GM12875 (cell line): ENCODE measurements at regions not wholly inside any gene's neighbourhood (a gene's known extent, or its start where the extent isn't known, plus 50 kb on each side); places are given as distances from the start of the nearest gene placed in this dataset.

Experiments
- H3K4me3 ChIP-seq: one replicate; pipeline ENCODE4 v1.5.1; 2011; ENCODE audit warnings: low read depth, low read length, control low read depth
- CTCF ChIP-seq: IDR thresholded peaks from 2 replicates; pipeline ENCODE4 v1.5.1; 2011; ENCODE audit warnings: low read depth, mild to moderate bottlenecking, control low read depth, inconsistent platforms, low read length, moderate library complexity, borderline replicate concordance; ENCODE audit not compliant: insufficient read depth

GRCh38 chr13:55403887-55404487 is 1736.7 kb upstream of the PRR20A start:
- no peak for TF ChIP-seq CTCF
- H3K4me3 ChIP-seq: no peak overlapping the region

- no peak overlapping the region for H3K4me3 ChIP-seq
- TF ChIP-seq CTCF: no peak
These were observed 1730.1 kb upstream of the PRR20A start for GRCh38 chr13:55410398-55411330.

GRCh38 chr13:55418095-55418494 is 1722.6 kb upstream of the PRR20A start:
- TF ChIP-seq CTCF: no peak
- H3K4me3 ChIP-seq: no peak overlapping the region

- TF ChIP-seq CTCF: no peak
- no peak overlapping the region for H3K4me3 ChIP-seq
These were observed 1707.9 kb upstream of the PRR20A start for GRCh38 chr13:55432814-55433213.

GRCh38 chr13:55437162-55437561 is 1703.6 kb upstream of the PRR20A start:
- H3K4me3 ChIP-seq: no peak overlapping the region
- TF ChIP-seq CTCF: no peak

- no peak overlapping the region for H3K4me3 ChIP-seq
- no peak for TF ChIP-seq CTCF
These were observed 1701.3 kb upstream of the PRR20A start for GRCh38 chr13:55439450-55439849.

- H3K4me3 ChIP-seq: no peak overlapping the region
- no peak for TF ChIP-seq CTCF
These were observed 1700.1 kb upstream of the PRR20A start for GRCh38 chr13:55440465-55441085.
